ENCODE measurements at regions not wholly inside any gene's neighbourhood (a gene's known extent, or its start where the extent isn't known, plus 50 kb on each side); places are given as distances from the start of the nearest gene placed in this dataset.

DNA sequence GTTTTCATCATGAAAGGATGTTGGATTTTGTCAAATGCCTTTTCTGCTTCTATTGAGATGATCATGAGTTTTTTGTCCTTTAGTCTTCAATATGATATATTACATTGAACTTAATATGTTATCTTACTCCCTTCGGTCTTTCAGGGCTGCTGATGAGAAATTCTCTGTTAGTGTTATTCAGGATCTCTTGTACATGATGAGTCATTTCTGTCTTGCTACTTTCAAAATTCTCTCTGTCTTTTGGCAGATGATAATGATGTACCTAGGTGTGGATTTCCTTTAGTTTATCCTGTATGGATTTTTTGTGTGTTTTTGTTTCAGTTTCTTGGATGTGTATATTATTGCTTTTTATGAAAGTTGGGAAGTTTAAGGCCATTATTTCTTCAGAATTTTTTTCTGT lies 320.9 kb upstream of the NPSR1 start:
- TF ChIP-seq, protein P1, sequence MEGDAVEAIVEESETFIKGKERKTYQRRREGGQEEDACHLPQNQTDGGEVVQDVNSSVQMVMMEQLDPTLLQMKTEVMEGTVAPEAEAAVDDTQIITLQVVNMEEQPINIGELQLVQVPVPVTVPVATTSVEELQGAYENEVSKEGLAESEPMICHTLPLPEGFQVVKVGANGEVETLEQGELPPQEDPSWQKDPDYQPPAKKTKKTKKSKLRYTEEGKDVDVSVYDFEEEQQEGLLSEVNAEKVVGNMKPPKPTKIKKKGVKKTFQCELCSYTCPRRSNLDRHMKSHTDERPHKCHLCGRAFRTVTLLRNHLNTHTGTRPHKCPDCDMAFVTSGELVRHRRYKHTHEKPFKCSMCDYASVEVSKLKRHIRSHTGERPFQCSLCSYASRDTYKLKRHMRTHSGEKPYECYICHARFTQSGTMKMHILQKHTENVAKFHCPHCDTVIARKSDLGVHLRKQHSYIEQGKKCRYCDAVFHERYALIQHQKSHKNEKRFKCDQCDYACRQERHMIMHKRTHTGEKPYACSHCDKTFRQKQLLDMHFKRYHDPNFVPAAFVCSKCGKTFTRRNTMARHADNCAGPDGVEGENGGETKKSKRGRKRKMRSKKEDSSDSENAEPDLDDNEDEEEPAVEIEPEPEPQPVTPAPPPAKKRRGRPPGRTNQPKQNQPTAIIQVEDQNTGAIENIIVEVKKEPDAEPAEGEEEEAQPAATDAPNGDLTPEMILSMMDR (conservative IDR thresholded peaks at IDR 0.05; ENCODE audit: low read depth, low read length) = no peak
- no peak for TF ChIP-seq EZH2 (IDR thresholded peaks at IDR 0.05; ENCODE audit: borderline replicate concordance, low read depth, low read length, poor library complexity, severe bottlenecking)

Data from A673 (cell line).